GM19239 (cell line): ENCODE measurements at regions not wholly inside any gene's neighbourhood (a gene's known extent, or its start where the extent isn't known, plus 50 kb on each side); places are given as distances from the start of the nearest gene placed in this dataset.
"Not testable (repeated sequence)": the region's sequence is repeated elsewhere in the genome, so short reads cannot be mapped to it uniquely, and the experiment has no call there.

Source experiments
- DNase-seq: peaks from one replicate; pipeline ENCODE4 v3.0.0; 2011; ENCODE audit warnings: low spot score; ENCODE audit not compliant: insufficient read length
- FAIRE-seq: peaks from 2 replicates; lab custom pipeline; 2011; peaks lifted over from hg19 to GRCh38; lab: Jason Lieb, UNC

DNA sequence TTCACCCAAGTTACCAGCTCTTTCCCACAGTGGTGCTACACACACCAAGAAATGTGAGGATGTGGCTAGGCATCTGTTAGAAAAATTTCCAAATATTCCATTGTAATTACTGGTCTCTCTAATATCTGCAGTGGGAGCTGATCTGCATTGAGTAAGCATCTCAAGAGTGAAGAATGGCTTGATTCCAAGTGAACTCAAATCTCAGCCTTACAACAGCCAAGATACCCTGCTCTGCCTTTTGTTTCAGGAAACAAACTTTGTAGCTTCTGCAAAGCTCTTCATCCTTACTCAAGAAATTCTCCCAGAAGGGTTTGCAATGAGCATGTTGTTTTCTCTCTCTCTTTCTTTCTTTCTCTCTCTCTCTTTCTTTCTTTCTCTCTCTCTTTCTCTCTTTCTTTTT lies 181.1 kb downstream of the FCRL5 start:
- DNase-seq, result no peak
- no peak for FAIRE-seq

DNA sequence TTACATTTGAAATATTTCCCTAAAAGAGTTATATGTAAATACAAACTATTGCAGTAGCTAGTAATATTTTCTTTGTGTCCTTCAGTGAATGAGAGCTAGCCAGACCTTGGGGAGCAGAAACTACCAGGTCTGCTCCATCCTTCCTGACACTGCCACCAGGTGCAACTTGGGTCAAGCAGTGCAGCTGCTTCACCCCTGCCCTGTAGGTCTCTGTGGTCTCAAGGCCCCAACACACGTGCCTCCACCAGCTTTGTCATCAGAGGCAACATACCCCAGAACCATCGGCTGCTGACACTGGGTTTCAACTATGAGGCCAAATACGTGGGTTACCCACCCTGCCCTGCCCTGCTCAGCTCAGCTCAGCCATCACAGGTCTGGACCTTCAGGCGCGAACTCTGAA lies 181.6 kb downstream of the FCRL5 start:
- DNase-seq, result no peak
- FAIRE-seq, result no peak

DNA sequence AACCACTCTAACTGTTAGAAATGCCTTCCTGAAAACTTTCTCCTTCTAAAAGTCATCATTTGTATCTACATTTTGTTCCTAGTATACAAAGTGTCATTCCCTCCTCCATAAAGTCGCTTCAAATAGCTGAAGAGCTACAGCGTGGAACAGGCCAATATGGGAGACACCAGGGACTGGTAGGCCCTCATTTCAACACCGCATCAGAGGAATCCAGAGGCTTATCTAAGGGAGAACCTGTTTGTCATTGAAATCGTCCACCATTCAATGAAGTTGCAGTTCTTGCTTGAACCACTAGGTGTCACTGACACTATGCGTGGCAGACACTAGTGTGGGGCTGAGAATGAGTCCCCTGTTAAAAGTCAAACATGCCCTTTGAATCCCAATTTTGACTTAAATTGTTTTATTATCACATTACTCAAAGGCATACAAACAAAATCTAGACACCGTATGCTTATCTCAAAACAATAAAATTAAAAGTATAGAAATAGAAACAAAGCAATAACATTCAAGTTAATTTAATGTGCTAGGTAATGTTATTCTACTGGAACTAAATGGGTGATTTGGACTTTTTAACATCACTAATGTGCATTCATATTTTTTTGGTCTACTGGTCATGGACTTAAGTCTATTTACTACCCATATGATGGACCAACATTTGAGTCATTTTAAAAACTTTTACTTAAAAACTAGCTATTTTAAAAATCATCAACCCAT lies 182.3 kb downstream of the FCRL5 start:
- DNase-seq (no peak), FAIRE-seq (peak; percentile 95)

- FAIRE-seq, DNase-seq: not testable (repeated sequence)
These were observed 183.4 kb downstream of the FCRL5 start for GRCh38 chr1:157368941-157369340.

GRCh38 chr1:157368363-157368762 lies 184.0 kb downstream of the FCRL5 start:
- DNase-seq (no peak), FAIRE-seq (no peak)

DNA sequence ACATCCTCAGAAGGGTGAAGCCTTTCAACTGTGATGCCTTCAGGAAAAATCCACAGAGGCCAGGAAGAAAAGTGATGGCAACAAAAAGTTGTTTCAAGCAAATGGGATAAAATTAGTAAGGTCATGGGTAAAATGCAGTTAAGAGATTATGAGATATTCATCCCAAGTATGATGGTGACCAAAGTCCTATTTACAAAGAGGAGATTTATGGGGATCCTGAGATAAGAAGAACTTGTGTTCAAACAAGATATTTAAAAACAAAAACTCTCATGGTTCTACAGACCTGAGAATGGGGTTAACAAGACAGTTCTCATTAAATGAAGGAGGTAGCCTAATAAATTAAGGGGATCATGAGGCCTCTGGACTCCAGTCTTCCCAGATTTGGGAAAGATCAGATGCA lies 184.4 kb downstream of the FCRL5 start:
- DNase-seq, result no peak
- no peak for FAIRE-seq

DNA sequence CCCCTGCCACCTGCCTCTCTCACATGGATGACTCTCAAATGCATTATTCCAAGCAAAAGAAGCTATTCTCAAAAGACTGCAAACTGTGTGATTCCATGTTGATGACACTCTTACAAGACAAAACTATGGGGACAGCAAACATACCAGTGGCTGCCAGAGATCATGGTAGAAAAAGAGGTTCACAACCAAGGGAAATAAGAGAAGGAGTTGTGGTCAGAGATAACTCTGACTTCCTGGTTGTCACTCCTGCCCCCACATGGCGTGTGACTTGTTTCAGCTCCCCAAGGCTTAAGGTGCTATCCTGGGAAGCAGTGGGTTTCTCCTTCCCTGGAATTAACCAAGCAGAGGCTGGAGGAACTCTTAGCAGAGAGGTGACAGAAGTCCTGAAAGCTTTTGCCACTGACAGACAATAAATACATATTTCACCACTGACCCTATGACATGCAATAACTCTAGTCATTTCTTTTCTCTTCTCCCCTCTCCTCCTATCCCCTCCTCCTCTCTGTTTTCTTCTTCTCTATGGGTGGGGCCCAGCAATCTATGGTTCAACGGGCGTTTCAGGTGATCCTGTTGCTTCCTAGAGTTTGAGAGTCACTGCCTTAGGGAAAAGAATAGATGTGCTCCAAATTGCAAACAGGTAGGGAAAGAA lies 185.1 kb downstream of the FCRL5 start:
- DNase-seq (no peak), FAIRE-seq (no peak)

- no peak for FAIRE-seq
- no peak for DNase-seq
These were observed 187.7 kb downstream of the FCRL5 start for GRCh38 chr1:157364612-157365011.

GRCh38 chr1:157363660-157364140 lies 188.6 kb downstream of the FCRL5 start:
- peak; percentile 88 for FAIRE-seq

DNA sequence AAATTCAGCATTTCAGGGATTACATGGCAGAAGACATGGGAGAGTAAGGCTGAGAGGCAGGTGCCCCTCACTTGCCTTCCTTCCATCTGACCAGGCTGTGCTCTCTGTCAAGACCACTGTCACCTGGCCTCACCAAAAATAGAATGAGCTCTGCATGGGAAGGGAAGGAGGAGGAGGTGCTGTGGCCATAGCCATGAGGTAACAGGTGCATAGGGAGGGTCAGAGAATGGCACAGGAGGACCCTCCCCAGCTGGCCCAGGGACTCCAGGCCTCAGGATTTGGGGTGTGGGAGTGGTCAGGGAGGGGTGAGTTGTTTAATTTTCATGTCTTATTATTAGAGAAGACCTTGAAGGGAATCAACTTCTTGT lies 192.3 kb downstream of the FCRL5 start:
- FAIRE-seq (no peak), DNase-seq (no peak)

More at GRCh38 chr1:157363660-157364140, 188.6 kb downstream of the FCRL5 start:
- DNase-seq, result peak; percentile 48

DNA sequence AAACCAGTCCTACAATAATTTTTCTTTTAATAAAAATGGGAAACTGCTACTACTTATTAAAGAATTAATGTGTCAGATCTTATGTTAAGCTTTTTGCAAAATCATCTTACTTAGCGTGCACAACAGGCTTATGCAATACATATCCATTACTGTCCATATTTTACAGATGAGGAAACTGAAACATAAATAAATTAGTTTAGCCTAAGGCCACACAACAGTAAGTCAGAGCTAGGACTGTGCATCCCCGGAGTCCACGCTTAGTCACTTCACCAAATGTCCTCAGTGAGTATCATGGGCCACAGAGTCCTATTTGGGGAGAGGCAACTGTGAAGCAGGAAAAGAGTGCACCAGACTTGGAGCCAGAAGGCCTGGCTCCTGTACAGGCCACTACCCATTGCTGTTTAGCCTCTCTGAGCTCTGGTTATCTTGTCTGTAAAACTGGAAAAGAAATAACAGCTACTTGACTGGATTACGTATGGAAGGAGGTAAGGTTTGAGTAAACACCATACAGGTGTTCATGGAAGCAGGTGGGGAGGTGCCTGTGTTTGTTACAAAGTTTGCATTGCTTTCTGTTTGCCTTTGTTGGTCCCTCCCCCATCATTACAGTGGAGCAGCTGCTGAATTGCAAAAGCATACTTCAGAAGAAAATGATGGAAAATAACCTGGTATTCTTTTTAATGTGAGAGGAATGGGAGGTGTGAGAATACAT lies 192.8 kb downstream of the FCRL5 start:
- no peak for FAIRE-seq
- no peak for DNase-seq

DNA sequence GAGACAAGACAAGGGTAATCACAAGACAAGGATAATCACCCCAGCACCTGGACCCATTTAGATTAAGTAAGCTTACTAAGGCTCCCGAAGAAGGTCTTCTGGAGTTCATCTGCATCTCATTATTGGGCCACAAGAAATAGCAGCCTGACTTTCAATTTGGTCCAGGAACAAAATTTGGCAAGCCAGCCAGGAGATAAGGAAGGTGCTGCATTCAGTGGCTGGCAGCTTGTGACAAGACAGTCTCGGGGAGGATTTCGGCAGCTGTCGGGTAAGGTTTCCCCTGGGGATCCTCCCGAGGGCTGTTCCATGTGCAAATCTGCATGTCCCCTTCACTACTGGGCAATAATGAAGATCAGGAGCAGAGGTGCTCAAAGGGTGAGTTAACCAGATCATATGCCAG lies 195.2 kb downstream of the FCRL5 start:
- DNase-seq (no peak), FAIRE-seq (no peak)

GRCh38 chr1:157356601-157357000 lies 195.7 kb downstream of the FCRL5 start:
- DNase-seq (no peak), FAIRE-seq (no peak)

GRCh38 chr1:157353546-157353945 lies 198.8 kb downstream of the FCRL5 start:
- DNase-seq (no peak), FAIRE-seq (no peak)

DNA sequence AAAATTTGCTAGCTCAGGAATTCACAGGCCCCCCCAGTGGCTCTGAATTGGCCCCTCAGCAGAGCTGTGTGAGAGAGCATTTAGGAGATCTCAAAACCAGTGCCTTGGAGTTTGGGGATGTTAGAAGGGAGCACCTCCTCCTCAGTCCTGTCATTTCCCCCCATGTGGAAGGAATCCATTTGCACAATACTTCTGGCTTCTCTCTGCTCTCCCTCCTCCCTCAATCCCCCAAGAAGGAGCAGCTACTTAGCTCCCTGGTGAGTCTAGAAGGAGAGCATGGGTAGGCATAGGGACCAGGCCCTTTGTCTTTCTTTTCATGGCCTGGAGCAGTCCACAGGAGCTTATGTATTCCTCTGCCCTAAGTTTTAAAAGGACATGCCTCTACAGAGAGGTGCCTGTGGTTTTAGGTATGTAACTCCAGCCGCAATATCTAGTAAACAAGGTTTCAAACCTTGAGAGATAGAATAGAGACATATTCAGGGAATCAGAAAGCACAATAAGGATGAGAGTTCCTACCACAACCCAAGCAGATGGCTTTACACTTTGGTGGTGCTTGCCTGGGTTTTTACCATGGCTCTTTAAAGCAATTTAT lies 199.4 kb downstream of the FCRL5 start:
- DNase-seq (no peak), FAIRE-seq (no peak)

GRCh38 chr1:157352216-157352615 lies 200.1 kb downstream of the FCRL5 start:
- DNase-seq (no peak), FAIRE-seq (no peak)

DNA sequence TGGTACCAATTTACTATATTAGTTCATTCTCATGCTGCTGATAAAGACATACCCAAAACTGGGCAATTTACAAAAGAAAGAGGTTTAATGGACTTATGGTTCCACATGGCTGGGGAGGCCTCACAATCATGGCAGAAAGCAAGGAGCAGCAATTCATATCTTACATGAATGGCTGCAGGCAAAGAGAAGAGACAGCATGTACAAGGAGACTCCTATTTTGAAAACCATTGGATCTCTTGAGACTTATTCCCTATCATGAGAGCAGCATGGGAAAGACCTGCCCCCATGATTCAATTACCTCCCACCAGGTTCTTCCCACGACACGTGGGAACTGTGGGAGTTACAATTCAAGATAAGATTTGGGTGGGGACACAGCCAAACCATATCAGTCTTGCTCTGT lies 200.5 kb downstream of the FCRL5 start:
- not testable (repeated sequence) for FAIRE-seq

GRCh38 chr1:157348538-157349480 lies 203.5 kb downstream of the FCRL5 start:
- no peak for FAIRE-seq
- no peak for DNase-seq

More for the DNA sequence above, 200.5 kb downstream of the FCRL5 start:
- not testable (repeated sequence) for DNase-seq

GRCh38 chr1:157347506-157347905 lies 204.8 kb downstream of the FCRL5 start:
- DNase-seq (no peak), FAIRE-seq (no peak)

DNA sequence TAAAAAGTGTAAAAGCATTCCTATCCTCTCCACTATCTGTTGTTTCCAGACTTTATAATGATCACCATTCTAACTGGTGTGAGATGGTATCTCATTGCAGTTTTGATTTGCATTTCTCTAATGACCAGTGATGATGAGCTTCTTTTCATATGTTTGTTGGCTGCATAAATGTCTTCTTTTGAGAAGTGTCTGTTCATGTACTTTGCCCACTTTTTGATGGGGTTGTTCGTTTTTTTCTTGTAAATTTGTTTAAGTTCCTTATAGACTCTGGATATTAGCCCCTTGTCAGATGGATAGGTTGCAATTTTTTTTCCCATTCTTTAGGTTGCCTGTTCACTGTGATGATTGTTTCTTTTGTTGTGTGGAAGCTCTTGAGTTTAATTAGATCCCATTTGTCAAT lies 199.6 kb upstream of the ETV3 start:
- not testable (repeated sequence) for DNase-seq, FAIRE-seq
